ENCODE measurements at regions not wholly inside any gene's neighbourhood (a gene's known extent, or its start where the extent isn't known, plus 50 kb on each side); places are given as distances from the start of the nearest gene placed in this dataset.
"Not testable (repeated sequence)": the region's sequence is repeated elsewhere in the genome, so short reads cannot be mapped to it uniquely, and the experiment has no call there.

DNA sequence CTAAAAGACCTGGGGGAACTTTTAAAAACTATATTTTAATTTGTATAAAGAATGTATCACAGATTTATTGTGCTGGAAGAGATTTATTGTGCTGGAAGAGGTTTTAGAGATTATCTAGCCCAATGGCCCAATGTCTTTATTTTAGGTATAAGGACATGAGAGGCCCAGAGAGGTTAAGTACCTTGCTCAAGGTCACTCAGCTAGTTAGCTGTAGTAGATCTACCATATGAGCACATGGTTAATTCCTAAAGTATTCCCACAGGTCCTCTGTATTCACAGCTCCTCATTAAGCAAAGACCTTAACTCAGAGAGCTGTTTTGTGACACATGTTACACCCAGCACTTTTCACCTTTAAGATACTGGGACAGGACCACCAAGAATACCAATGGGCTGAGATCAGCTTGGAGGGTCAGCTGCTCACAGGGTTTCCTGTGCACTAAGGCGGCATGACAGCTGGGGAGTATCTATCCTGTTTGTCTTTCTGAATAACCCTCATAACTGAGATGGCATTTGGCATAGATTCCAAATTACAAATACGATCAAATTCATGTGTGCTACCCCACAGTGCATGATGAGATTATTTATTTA is 143.1 kb upstream of the TBL1XR1 start:
- DNase-seq, result no peak

DNA sequence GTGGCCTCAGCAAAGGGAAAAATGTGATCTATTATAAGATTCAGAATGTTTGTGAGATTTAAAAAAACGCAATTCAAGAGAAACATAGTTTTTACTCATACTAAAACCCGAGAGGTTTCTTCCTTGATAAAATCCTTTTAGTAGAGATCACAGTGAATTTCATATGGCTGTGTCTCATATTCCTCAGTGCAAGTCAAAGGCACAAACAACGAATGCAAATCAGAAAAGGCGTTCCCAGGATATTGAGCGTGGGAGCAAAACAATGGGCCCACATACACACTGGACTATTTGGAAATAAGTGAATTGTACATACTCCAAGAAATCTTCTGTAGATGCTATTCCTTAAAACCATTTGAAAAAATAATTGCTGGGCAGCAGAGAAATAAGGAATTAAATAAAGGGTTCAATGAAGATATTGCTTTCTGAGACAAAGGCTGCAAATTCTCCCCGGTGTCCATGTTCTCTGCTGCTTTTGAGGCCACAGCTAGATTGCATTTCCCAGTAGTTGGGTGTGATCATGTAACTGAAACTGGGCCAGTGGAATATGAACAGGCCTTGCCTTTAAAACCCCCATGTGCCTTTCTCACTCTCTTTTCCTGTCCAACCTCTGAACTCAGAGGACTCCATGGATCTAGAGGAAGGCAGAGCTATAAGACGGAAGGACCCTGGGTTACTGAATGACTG is 144.6 kb upstream of the TBL1XR1 start:
- DNase-seq, result no peak

DNA sequence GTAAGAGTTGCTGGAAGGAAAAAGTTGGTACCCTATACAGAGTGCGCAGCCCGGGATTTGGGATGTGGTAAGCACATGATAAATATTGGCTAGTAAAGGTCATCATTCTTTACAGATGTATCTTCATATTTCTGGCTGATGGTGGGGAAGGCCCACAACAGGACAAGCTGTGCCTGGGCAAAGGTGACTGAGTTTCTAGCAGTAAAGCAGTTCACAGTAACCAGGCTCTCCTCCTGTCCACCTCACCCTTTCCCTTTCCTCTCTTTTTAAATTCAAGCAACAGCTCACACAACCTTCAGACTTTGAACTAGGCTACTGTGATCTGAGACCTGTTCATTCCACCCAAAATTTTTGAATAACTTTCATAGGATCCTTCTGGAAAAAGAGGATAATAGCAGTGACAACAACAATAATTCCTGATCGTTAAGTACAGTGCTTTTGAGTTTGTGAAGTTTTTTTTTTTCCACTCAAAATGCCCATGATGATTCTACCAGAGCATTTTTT is 145.9 kb upstream of the TBL1XR1 start:
- DNase-seq, result no peak

DNA sequence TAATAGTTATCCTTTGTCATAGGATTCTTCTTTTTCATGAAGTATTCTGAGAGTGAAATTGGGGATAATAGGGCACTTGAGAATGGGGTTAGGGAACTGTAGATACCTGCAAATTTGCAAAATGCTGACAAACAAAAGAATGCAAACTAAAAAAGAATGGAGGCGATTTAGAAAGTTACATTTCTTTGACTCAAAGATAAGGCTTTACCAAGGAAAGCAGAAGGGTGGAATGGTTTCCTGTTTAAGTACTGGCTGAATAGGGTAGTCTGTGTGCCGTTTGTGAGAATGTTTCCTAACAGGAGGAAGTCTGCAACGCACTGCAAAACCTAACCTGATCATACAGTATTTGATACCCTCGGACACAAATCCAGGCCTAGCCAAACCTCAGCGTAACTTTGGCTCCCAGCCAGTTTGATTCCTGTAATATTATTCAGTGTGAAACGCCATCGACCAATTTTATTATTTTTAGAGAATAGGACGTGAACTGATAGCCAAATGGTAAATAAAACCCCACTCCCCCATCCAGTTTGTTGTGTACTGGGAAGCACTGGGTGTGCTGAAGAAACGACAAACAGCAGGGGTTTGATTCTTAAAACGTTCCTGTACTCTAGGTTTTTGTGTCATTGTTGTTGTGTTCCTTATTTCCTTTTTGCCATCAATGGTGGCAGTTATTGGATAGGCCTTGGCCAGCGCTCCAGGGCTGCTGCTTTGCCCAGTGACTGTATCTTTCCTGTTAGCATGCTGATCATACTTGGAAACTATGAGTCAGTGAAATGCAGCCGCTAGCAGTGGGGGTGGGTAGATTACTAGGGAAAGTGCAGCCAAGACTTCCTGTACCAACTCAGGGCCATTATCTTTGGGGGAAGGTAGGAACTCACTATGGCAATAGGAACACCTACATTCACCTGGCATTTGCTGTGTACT is 148.0 kb upstream of the TBL1XR1 start:
- DNase-seq, result peak; percentile 77

DNA sequence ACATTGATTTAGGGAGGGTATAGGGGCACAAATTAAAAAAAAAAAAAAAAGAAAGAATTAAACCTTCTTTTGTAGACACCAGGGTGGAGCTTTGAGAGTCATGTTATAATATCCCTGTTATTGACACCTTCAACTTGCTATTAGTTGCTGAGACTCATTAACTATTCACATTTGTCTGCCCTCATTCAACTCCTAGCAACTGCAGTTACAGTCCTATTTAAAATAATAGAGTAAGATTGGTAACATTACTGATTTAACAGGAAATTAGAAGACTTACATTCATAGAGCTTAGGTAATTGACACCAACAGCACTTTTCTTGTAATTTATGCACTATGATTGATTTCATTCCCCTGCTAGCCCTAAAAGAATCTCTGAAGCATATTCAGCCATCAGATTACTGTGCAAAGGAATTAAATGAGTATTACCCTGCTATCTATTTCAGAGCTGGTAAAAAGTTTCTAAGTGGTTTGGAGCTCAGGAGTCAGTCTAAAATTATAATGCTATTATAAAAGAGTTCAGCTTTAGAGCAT is 148.8 kb upstream of the TBL1XR1 start:
- DNase-seq, result no peak

DNA sequence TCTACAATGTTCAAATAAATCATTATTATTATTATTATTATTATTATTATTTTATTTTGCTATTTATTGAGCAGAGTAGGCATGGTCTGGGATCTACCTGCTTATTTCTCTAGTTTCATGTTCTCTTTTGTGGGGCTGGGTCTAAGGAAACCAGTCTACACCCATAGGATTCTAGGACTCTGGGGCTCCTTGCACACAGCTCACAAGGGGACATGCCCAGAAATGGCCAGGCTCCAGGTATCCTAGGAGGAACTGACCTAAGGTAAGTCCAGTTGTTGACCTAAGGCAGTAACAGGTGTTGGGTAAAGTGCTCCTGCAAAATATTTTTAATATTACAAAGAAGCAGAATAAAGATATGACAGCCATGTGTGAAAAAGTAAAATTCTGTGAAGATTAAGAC is 149.6 kb upstream of the TBL1XR1 start:
- DNase-seq, result no peak

DNA sequence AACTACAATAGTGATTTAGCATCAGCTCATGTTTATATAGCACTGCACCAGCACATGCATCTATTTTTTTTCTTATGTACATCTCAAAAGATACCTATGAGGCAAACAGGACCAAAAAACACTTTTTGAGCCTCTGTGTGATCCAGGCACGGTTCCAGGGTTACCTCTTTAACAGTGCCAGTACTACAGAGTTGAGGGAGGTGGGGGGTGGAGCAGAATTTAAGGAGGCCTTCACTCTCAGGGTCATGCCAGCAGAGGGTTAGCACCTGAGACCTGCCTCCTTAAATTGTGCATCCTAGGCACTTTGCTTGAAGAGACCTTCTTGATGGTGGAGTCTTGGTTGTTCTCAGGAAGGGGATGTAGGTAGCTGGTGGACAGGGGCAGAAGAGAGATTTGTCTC is 150.3 kb upstream of the TBL1XR1 start:
- DNase-seq, result no peak

DNA sequence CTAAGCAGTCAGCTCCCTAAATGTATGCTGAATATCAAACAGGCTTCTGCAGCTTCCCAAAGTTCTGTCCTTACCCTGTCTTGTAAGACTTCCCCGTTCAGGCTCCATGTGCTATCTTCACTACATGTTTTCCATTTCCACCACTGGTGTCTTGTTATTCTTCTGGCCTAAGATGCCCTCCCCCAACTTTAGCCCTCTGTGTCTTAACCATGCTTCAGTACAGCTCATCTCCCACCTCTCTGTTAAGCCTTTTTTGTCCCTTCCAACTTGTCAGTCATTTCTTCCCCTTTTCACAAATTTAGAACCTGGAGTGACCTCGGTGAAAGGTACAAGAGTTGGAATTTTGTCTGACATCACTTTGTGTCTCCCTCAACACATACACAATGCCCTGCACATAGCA is 151.7 kb upstream of the TBL1XR1 start:
- DNase-seq, result no peak

DNA sequence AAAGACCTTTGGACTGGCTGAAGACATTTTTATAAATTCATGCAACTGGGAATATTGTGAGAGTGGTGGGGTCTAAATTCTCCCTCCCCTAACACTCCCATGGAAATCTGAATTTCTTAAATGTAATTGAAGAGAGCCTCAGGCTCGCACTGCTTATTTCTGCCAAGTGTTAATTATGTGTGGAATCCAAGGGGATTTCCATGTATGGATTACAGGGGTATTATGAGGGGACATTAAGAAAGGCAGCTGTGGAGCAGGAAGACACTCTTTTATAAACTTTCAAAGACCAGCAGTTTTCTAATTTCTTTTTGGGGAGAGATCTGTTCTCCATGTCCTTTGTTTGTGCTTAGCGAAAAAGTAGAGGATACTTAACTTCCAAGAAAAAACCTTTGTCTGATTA is 152.1 kb upstream of the TBL1XR1 start:
- no peak for DNase-seq

DNA sequence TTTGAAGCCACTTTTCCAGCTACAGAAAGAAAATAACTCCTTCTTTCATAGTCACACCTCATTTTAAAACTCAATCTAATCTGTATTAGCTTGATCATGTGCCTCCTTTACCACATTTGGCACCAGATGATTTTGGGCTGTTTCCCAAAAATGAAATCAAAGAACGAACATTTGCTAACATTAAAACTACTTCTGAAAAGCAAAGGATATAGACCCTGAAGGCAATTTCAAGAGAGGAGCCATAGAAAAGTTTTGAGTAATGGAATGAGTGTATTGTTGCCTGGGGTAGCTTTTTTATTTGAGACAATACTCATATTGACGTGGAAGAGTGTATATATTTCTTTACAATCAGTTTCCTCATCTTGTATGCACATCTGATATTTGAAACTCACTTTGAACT is 152.8 kb upstream of the TBL1XR1 start:
- DNase-seq, result no peak

DNA sequence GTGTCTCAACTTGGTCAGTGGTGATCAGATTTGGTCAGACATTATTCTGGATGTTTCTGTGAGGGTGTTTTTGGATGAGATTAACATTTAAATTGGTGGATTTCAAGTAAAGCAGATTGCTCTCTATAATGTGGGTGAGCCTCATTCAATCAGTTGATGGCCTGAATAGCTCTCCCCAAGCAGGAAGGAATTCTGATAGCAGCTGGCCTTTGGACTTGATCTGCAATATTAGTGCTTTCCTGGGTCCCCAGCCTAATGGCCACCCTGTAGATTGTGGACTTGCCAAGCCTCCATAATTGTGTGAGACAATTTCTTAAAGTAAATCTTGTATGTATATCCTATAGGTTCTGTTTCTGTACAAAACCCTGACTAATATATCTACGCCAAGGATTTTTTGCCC is 153.9 kb upstream of the TBL1XR1 start:
- no peak for DNase-seq

DNA sequence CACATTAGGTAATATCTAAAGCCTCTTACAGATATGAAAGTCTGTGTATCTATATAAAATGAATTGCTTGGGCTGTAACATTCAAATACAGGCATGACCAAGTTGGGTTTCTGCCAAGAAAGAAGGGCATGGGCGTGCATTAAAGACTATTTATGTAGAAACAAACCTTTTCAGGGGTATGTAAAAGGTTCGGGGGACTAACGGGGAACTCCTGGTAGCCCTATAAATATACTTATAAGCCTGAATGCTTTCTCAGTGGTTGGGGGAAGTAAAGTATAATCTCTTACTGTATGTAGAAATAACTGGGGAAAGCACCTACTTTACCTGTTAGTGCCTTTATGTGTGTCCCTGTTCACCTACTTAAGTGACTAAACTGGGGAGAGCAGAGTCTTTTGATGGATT is 154.5 kb upstream of the TBL1XR1 start:
- no peak for DNase-seq

DNA sequence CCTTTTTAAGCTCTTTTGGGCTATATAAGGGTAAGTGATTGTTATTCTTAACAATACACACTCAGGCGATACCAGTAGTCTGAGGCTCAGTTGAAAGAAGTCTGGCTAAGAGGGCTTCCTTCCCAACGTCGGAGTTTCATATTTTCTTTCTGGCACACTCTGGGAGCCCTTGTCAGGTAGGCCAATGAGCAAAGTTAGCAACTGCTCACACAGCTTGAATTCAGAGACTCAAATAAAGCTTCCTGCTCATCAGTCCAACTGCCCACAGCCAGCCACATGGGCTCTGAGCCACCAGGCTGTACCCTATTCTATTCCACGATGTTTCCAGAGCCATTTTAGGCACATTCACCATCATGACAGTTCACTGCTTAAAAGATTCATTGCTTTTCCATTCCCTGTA is 155.1 kb upstream of the TBL1XR1 start:
- no peak for DNase-seq

DNA sequence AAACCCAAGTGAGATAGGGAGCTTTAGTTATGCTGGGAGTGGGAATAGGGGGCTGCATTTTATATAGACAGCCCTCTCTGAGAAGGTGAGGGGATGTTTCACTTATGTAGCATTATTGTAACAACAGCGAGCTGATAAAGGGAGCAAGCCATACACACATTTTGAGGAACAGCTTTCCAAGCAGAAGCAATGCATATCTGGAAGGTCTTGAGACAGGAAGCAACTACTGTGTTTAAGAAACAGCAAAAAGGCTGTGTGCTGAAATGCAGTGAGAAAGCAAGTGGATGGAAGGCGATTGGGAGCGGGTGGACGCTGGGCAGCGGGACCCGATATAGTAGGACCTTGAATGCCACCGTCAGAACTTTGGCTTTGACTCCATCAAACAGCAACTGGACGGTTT is 155.9 kb upstream of the TBL1XR1 start:
- no peak for DNase-seq

DNA sequence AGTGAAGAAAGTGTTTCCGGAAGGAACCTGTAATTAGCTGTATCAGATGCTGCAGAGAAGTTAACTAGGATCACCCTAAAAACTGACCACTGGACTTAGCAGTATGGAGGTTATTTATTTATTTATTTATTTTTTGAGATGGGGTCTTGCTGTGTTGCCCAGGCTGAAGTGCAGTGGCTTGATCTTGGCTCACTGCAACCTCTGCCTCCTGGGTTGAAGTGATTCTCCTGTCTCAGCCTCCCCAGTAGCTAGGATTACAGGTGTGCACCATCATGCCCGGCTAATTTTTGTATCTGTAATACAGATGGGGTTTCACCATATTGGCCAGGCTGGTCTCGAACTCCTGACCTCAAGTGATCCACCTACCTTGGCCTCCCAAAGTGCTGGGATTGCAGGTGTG is 156.6 kb upstream of the TBL1XR1 start:
- DNase-seq, result not testable (repeated sequence)

DNA sequence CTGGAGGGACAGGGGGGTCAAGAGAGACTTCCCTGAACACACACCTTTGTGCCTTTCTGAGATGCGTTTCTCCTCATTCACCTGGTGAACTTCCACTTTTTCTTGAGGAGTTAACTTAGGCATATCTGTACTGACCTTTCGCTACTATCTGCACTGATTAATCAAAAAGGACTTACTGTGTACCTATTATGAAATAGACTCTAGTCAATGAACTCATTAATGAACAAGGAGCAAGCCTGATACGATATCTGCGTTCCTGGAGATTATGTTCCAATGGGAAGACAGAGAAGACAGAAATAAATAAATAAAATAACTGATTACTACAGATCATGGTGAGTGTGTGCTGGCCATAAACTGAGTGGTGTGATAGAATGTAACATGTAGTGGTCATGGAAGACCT is 157.2 kb upstream of the TBL1XR1 start:
- no peak for DNase-seq

DNA sequence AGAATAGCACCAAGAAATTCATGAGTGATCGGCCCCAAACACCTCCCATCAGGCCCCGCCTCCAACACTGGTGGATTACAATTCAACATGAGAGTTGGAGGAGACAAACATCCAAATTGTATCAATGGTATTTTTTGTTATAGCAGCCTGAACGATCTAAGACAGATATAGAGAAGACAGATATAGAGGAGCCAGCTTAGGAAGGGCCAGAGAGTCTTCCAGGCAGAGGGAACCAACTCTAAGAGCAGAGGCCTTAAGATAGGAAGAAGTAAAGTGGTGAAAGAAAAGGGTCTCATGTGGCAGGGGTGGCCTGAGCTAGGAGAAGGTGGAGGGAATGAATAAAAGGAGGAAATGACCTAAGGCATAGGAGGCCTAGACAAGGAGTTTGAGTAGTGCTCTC is 158.8 kb upstream of the TBL1XR1 start:
- no peak for DNase-seq

DNA sequence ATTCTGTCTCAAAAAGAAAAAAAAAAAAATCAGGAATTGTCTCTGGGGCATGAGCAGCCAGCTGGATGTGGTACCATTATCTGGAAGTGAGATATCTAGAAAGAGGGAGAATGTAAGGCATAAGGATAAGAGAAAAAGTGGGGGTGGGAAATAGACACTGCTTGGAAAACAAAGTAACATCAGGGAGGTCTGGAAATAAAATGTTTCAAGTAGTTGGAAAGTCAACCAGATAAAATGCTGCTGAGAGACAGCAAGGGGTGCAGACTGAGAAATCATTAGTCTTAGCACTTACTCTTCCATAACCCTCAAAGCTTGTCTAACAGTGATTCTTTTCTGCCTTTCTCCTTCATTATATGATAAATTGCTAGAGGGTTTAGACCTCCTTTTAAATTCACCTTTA is 159.7 kb upstream of the TBL1XR1 start:
- no peak for DNase-seq

DNA sequence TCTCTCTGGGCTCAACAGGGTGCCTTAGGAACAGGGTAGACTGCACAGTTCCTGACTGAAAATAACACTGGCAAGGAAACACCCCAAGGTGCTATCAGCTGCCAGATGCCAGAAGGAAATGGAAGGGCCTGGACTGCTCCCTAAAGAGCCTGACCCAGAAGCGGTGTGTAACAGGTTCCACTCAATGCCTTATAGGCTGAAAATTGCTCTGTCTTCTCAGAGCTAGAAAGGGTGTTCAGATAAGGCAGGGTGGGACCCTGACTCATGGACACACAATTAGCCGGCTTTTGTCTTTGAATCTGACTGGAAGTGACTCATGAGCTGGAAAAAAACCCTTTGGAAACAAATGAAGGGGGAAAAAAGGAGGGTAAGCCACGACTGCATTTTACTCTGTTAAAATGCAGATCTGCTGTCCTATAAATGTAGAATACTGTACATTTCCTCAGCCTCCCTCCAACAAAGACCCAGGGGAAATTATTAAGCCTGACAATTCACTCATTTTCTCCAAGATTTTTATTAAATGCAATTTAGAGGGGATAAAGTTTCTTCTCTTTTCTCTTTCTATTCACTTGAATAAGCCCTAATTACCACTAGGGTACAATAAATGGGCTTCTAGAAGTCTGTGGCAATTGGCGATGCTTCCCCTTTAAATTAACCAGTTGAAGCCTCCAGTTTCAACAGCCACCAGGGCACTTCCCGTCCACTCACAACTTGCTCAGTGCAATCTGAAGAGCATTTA is 160.2 kb upstream of the TBL1XR1 start:
- no peak for DNase-seq

DNA sequence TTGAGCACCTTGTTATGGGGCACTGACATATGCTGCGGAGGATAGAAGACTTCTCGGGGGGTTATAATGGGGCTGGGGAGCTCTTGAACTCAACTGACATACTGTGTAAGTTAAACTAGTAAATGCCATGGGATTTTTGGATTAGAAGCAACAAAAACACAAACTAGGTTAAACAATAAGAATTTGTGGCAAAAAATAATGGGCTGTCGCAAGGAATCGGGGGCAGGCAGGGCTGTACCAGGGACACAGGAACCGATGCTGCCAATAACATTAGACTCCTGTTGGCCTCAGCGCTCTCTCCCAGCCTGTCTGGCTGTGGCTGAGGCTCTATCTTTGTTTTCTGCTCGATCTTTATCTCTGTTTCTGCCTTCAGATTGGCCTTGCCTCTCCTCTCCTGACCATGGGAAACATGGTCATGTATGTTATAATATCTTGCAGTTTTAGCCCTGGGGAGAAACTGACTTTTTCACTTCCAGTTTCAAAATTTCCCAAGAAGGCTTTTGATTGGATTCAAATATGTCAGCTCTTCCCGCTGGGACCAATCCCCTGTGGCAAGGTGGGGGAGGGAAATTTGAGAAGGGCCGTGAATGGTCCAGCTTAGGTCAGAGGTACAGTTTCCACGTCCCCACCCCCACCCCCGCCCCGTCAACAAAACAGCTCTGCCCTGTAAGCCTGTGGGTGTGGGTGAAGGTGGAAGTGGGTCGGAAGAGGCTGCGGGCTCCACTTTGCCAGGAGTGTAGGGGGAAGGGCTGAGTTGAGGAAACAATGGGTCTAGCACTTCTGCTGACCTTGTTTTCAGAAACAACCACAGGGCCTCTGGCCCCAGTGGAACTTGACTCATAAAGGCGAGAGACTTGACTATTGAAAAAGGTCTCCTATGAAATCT is 161.1 kb upstream of the TBL1XR1 start:
- DNase-seq, result peak; percentile 77

DNA sequence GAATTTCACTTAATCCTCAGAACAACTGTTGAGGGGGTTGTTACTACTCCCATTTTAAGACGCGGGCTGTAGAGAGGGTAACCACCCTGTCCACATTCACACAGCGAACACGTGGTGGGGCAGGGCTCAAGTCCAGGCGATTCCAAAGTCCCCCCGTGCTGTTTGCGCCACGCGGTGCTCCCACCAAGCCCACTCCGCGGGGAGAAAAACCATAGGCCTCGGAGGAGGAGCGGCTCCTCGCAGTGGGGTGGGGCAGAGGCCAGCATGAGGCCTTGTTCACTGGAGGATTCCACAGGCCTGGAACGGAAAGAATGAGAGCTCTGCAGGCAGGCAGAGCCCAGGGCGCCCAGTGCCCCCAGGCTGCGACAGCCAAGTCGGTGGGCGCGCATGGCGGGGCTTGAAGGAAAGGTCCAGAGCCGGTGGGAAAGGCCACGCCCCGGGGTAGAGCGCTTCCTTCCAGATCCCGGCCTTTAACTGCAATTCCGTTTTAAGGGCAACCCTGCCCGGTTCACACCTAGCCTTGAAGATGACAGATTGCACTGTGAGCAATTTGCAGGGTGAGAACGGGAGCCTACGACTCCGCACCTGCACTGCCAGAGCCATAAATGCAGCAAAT is 161.8 kb upstream of the TBL1XR1 start:
- DNase-seq, result peak; percentile 77
